SK-N-SH (cell line): ENCODE measurements at regions not wholly inside any gene's neighbourhood (a gene's known extent, or its start where the extent isn't known, plus 50 kb on each side); places are given as distances from the start of the nearest gene placed in this dataset.

Experiments used
- CTCF ChIA-PET: fragments of 300-600, 350-600 bp; formaldehyde crosslinking; extraction: SDS; loops from one replicate; lab custom pipeline; 2021; lab: Yijun Ruan, JAX
- POLR2A ChIA-PET: fragments of 350-600 bp; sonication (Branson Sonifier 250); formaldehyde crosslinking; extraction: SDS; loops from one replicate; lab custom pipeline; 2020; ENCODE audit warnings: antibody characterized with exemption, inconsistent platforms; lab: Yijun Ruan, JAX
- DNase-seq: peaks from one replicate; pipeline ENCODE4 v3.0.0; 2012
- H2AFZ ChIP-seq: fragments of 200-600 bp; sonication (generic); 2 replicates; pipeline ENCODE4 v1.8.1; 2016; ENCODE audit warnings: antibody characterized with exemption, mild to moderate bottlenecking, low read depth
- H3F3A ChIP-seq: fragments of 200-600 bp; sonication (generic); replicated peaks from 2 replicates; pipeline ENCODE3; 2016; ENCODE audit warnings: antibody characterized with exemption, mild to moderate bottlenecking; ENCODE audit not compliant: insufficient read depth
- H3K27ac ChIP-seq, 2 experiments: fragments of 200-500 bp in 1 of 2; fragments of 200-600 bp in 1 of 2; sonication (Bioruptor generic) in 1 of 2; sonication (generic), shearing (Covaris generic) in 1 of 2; 2 replicates each; pipeline versions ENCODE4 v1.5.1 to v1.6.1; 2014 to 2016; ENCODE audit warnings: low read depth in 2 of 2, inconsistent platforms in 1 of 2, low read length in 1 of 2, mild to moderate bottlenecking in 1 of 2, mixed read lengths in 1 of 2
- H3K27me3 ChIP-seq: fragments of 200-600 bp; sonication (generic), shearing (Covaris generic); 2 replicates; pipeline ENCODE4 v1.6.1; 2016; ENCODE audit warnings: mixed run types; ENCODE audit not compliant: insufficient read depth
- H3K36me3 ChIP-seq, 2 experiments: fragments of 200-500 bp in 1 of 2; fragments of 200-600 bp in 1 of 2; sonication (Bioruptor generic) in 1 of 2; sonication (generic) in 1 of 2; replicated peaks in 1 of 2; 2 replicates each; pipeline versions ENCODE3 to v1.5.1; 2014 to 2016; ENCODE audit warnings: low read length in 1 of 2, mild to moderate bottlenecking in 1 of 2; ENCODE audit not compliant: insufficient read depth in 2 of 2, control insufficient read depth in 1 of 2
- H3K4me1 ChIP-seq, 2 experiments: fragments of 200-500 bp in 1 of 2; fragments of 200-600 bp in 1 of 2; sonication (Bioruptor generic) in 1 of 2; sonication (generic), shearing (Covaris generic) in 1 of 2; 2 replicates each; pipeline versions ENCODE4 v1.5.1 to v1.6.1; 2014 to 2016; ENCODE audit warnings: low read depth in 1 of 2, low read length in 1 of 2, mixed run types in 1 of 2; ENCODE audit not compliant: insufficient read depth in 2 of 2, control insufficient read depth in 1 of 2
- H3K4me2 ChIP-seq: fragments of 200-600 bp; sonication (generic), shearing (Covaris generic); 2 replicates; pipeline ENCODE4 v1.6.1; 2017; ENCODE audit warnings: mixed run types
- H3K4me3 ChIP-seq, 2 experiments: fragments of 200-500 bp in 1 of 2; fragments of 200-600 bp in 1 of 2; sonication (Bioruptor generic) in 1 of 2; sonication (generic), shearing (Covaris generic) in 1 of 2; 2 replicates each; pipeline versions ENCODE4 v1.5.1 to v1.8.1; 2014 to 2016; ENCODE audit warnings: low read depth in 2 of 2, inconsistent platforms in 1 of 2, low read length in 1 of 2, mild to moderate bottlenecking in 1 of 2, mixed read lengths in 1 of 2, moderate library complexity in 1 of 2
- H3K79me2 ChIP-seq: fragments of 200-600 bp; sonication (generic); 2 replicates; pipeline ENCODE4 v1.8.1; 2017; ENCODE audit warnings: mild to moderate bottlenecking; ENCODE audit not compliant: insufficient read depth
- H3K9ac ChIP-seq: fragments of 200-600 bp; sonication (generic); 2 replicates; pipeline ENCODE4 v1.6.1; 2017; ENCODE audit warnings: mixed run types
- H3K9me2 ChIP-seq: fragments of 200-600 bp; sonication (generic); 2 replicates; pipeline ENCODE4 v1.6.1; 2017; ENCODE audit warnings: mixed run types
- H3K9me3 ChIP-seq: fragments of 200-600 bp; sonication (generic); 2 replicates; pipeline ENCODE4 v1.6.1; 2017; ENCODE audit warnings: mixed run types, mild to moderate bottlenecking, moderate library complexity
- H4K20me1 ChIP-seq: fragments of 200-600 bp; sonication (generic); 2 replicates; pipeline ENCODE4 v1.6.1; 2017; ENCODE audit warnings: mild to moderate bottlenecking, mixed run types; ENCODE audit not compliant: insufficient read depth
- ELF1 ChIP-seq: IDR thresholded peaks from 2 replicates; pipeline ENCODE4 v1.4.0; 2012
- EP300 ChIP-seq, 2 experiments: IDR thresholded peaks; 2 replicates each; pipeline versions ENCODE4 v1.4.0 to v1.6.1; 2012; ENCODE audit warnings: borderline replicate concordance in 1 of 2, low read depth in 1 of 2, low read length in 1 of 2
- GABPA ChIP-seq: IDR thresholded peaks from 2 replicates; pipeline ENCODE4 v1.4.0; 2012; ENCODE audit warnings: low read depth, mild to moderate bottlenecking
- NRF1 ChIP-seq: IDR thresholded peaks from 2 replicates; pipeline ENCODE4 v1.6.1; 2012; ENCODE audit warnings: low read depth, mild to moderate bottlenecking, low read length
- RAD21 ChIP-seq: IDR thresholded peaks from 2 replicates; pipeline ENCODE4 v1.6.1; 2012; ENCODE audit warnings: mild to moderate bottlenecking, low read length
- RCOR1 ChIP-seq: fragments of 150-350 bp; IDR thresholded peaks from 2 replicates; pipeline ENCODE4 v1.6.1; 2017; ENCODE audit warnings: antibody characterized with exemption, low read length
- SMC3 ChIP-seq: IDR thresholded peaks from 2 replicates; pipeline ENCODE4 v1.6.1; 2012; ENCODE audit warnings: low read depth, low read length, improper control_type of control experiment
- YY1 ChIP-seq: IDR thresholded peaks from 2 replicates; pipeline ENCODE4 v1.4.0; 2012; ENCODE audit warnings: low read depth, mild to moderate bottlenecking
- WGBS: methylation state at CpG from one replicate; pipeline ENCODE4 v1.1.6; 2017; ENCODE audit warnings: low lambda C conversion rate; 5-methylcytosine and 5-hydroxymethylcytosine counted together
- TF ChIP-seq, protein P1 (sequence below): fragments of 150-350 bp; IDR thresholded peaks from 2 replicates; pipeline ENCODE4 v1.6.1; 2016; ENCODE audit warnings: mild to moderate bottlenecking, low read depth, low read length
- TF ChIP-seq, protein P2 (sequence below): IDR thresholded peaks from 2 replicates; pipeline ENCODE4 v1.4.0; 2012; ENCODE audit warnings: low read depth, borderline replicate concordance

DNA sequence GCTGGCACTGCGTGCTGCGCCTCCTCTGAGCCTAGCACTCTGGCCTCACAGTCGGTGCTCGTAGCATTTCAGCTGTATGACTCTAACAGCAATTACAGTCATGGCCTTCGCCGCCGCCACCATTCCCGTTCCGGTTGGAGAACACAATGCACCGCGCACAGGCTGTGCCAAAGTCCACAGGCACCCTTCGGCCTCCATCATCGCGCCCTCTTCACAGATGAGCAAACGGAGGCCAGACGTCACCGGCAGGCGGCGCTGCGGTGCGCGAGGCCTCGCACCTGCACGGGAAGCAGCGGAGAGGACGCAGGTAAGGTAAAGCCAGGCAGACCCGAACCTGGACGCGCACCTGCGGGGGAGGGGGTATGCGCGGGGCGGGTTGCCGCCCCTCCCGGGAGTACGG is 128.9 kb downstream of the BARX1 start:
- no peak overlapping the region for H3K4me3 ChIP-seq
- POLR2A ChIA-PET = no interaction called here
- no peaks in the 10 kb centered on the region for H3K9me2 ChIP-seq
- H3K36me3 ChIP-seq = no peaks in the 10 kb centered on the region
- CTCF ChIA-PET = interaction anchor here (1.8 to 2.0 kb wide), 2 partner anchors 137 to 144 kb away, joined by 6 to 9 read pairs; no protein-coding TSS in a partner anchor
- H3K27ac ChIP-seq = no peak overlapping the region
- no peaks in the 10 kb centered on the region for H3K27me3 ChIP-seq
- no peaks in the 10 kb centered on the region for H3F3A ChIP-seq
- DNase-seq = no peak
- H3K9ac ChIP-seq = no peak overlapping the region
- no peaks in the 10 kb centered on the region for H4K20me1 ChIP-seq
- H2AFZ ChIP-seq = no peak overlapping the region
- H3K79me2 ChIP-seq = no peaks in the 10 kb centered on the region
- H3K4me2 ChIP-seq = no peak overlapping the region
- TF ChIP-seq RAD21 (no peak), RCOR1 (no peak), NRF1 (no peak), SMC3 (no peak), YY1 (no peak), ELF1 (no peak)
- TF ChIP-seq, protein P1, sequence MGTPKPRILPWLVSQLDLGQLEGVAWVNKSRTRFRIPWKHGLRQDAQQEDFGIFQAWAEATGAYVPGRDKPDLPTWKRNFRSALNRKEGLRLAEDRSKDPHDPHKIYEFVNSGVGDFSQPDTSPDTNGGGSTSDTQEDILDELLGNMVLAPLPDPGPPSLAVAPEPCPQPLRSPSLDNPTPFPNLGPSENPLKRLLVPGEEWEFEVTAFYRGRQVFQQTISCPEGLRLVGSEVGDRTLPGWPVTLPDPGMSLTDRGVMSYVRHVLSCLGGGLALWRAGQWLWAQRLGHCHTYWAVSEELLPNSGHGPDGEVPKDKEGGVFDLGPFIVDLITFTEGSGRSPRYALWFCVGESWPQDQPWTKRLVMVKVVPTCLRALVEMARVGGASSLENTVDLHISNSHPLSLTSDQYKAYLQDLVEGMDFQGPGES = no peak
- TF ChIP-seq, protein P2, sequence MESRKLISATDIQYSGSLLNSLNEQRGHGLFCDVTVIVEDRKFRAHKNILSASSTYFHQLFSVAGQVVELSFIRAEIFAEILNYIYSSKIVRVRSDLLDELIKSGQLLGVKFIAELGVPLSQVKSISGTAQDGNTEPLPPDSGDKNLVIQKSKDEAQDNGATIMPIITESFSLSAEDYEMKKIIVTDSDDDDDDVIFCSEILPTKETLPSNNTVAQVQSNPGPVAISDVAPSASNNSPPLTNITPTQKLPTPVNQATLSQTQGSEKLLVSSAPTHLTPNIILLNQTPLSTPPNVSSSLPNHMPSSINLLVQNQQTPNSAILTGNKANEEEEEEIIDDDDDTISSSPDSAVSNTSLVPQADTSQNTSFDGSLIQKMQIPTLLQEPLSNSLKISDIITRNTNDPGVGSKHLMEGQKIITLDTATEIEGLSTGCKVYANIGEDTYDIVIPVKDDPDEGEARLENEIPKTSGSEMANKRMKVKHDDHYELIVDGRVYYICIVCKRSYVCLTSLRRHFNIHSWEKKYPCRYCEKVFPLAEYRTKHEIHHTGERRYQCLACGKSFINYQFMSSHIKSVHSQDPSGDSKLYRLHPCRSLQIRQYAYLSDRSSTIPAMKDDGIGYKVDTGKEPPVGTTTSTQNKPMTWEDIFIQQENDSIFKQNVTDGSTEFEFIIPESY = no peak
- H3K4me1 ChIP-seq = no peaks in the 10 kb centered on the region; a peak in 1 of 4 replicates
- H3K9me3 ChIP-seq = no peaks in the 10 kb centered on the region
- WGBS = 91% methylated on average over 28 of the region's 36 CpGs

DNA sequence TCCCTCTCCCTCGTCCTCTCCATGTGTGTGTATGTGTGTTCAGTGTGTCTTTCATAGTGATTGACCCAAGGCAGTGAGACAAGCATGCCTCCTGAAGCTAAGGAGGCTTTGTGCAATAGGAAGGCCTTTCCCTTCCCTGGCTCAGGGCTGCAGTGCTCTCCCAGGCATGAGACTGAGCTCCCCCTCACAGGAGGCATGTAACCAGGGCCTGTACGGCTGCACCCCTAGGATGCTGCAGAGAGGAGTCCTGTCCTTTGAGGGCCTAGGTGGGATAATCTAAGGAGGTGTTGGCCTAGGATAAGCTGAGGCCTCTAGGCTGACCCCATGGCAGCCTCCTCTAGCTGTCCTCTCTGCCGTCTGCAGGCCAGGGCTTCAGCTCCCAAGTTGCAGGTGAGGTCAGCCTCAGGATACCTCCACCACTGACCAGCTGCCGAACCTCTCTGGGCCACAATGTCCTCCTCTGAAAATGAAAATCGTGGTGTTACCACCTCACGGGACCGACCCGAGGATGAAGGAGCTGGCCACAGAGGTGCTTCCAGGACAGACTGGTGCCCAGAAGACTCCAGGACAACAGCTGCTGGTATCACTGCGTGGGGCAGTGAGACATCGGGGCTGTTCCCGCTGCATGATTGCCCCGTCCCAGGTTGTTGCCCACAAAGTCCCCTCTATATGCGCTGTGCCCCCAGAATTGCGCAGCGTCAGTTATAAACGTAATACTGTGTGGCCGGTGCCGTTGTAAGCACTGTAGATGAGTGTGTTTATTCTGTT is 129.6 kb downstream of the BARX1 start:
- H3K9ac ChIP-seq = no peak overlapping the region
- H2AFZ ChIP-seq = no peak overlapping the region
- 59% methylated on average over 10 of the region's 18 CpGs for WGBS
- H3F3A ChIP-seq = no peaks in the 10 kb centered on the region
- peak; percentile 4 for DNase-seq
- H4K20me1 ChIP-seq = no peaks in the 10 kb centered on the region
- no peaks in the 10 kb centered on the region; a peak in 1 of 4 replicates for H3K4me1 ChIP-seq
- H3K36me3 ChIP-seq = no peaks in the 10 kb centered on the region
- H3K4me2 ChIP-seq = no peak overlapping the region
- no peaks in the 10 kb centered on the region for H3K27me3 ChIP-seq
- no peaks in the 10 kb centered on the region for H3K79me2 ChIP-seq
- POLR2A ChIA-PET = no interaction called here
- no peaks in the 10 kb centered on the region for H3K9me3 ChIP-seq
- TF ChIP-seq EP300 (IDR thresholded peaks at IDR 0.05; ENCODE audit: borderline replicate concordance in 1 of 2, low read depth in 1 of 2, low read length in 1 of 2) (no peak), GABPA (no peak)
- TF ChIP-seq, all 33 proteins: peak for 0
- Histone ChIP-seq H3K4me3 (no peak overlapping the region), H3K27ac (no peak overlapping the region), H3K9me2 (no peaks in the 10 kb centered on the region)
- CTCF ChIA-PET = interaction anchor here (1.7 to 1.8 kb wide), 2 partner anchors 137 to 140 kb away, joined by 4 to 6 read pairs; no protein-coding TSS in a partner anchor
